HepG2 (cell line): ENCODE measurements at regions not wholly inside any gene's neighbourhood (a gene's known extent, or its start where the extent isn't known, plus 50 kb on each side); places are given as distances from the start of the nearest gene placed in this dataset.

Experiments
- ATAC-seq: fragments of 200-7000 bp; cut with Tn5 transposase; 3 replicates; pipeline ENCODE4 v1.9.1; 2020; ENCODE audit warnings: mild to moderate bottlenecking, moderate library complexity
- BruUV-seq: library from RNA; stranded (reverse); fragments of 400-500 nt; replicated peaks from 2 replicates; lab custom pipeline; 2021; lab: Mats Ljungman, UMichigan
- CTCF ChIA-PET: fragments of 300-600 bp; formaldehyde crosslinking; extraction: SDS; loops from one replicate; lab custom pipeline; 2021; ENCODE audit warnings: low total read pairs, inconsistent platforms, low intra/inter-chr PET ratio; lab: Yijun Ruan, JAX
- POLR2A ChIA-PET: fragments of 350-600 bp; sonication (Branson Sonifier 250); formaldehyde crosslinking; loops from one replicate; lab custom pipeline; 2020; ENCODE audit warnings: antibody characterized with exemption, inconsistent platforms; lab: Yijun Ruan, JAX
- DNase-seq: peaks from one replicate; pipeline ENCODE4 v3.0.0-alpha.2; 2015; ENCODE audit warnings: low spot score
- FAIRE-seq: peaks from 3 replicates; lab custom pipeline; 2011; peaks lifted over from hg19 to GRCh38; lab: Jason Lieb, UNC
- H2AFZ ChIP-seq: one replicate; pipeline ENCODE4 v1.6.1; 2011; ENCODE audit warnings: low read length, inconsistent platforms
- H3K27ac ChIP-seq: fragments of 300-600 bp; 3 replicates; pipeline ENCODE4 v1.8.0; 2011; ENCODE audit warnings: mixed run types, mild to moderate bottlenecking, mixed read lengths, low read length, inconsistent platforms; ENCODE audit not compliant: insufficient read depth; ENCODE audit errors: extremely low read length
- H3K27me3 ChIP-seq, 2 experiments: fragments of 200-600 bp in 1 of 2; 2 replicates in 1 of 2; 3 replicates in 1 of 2; pipeline versions ENCODE4 v1.6.0 to v1.8.0; 2011; ENCODE audit warnings: low read length in 2 of 2, mild to moderate bottlenecking in 2 of 2, moderate library complexity in 2 of 2, inconsistent platforms in 1 of 2; ENCODE audit not compliant: insufficient read depth in 2 of 2, control insufficient read depth in 1 of 2
- H3K36me3 ChIP-seq, 2 experiments: fragments of 200-600 bp in 1 of 2; replicated peaks in 1 of 2; 2 replicates in 1 of 2; 3 replicates in 1 of 2; pipeline versions ENCODE4 v1.5.1 to v1.8.0; 2011; ENCODE audit warnings: low read length in 2 of 2, inconsistent platforms in 1 of 2; ENCODE audit not compliant: insufficient read depth in 2 of 2, control insufficient read depth in 1 of 2
- H3K4me1 ChIP-seq: 2 replicates; pipeline ENCODE4 v1.5.1; 2012; ENCODE audit warnings: low read length, inconsistent platforms; ENCODE audit not compliant: insufficient read depth
- H3K4me2 ChIP-seq: 2 replicates; pipeline ENCODE4 v1.6.0; 2011; ENCODE audit warnings: low read depth, low read length, inconsistent platforms
- H3K4me3 ChIP-seq, 3 experiments: fragments of 200-600 bp in 1 of 3; sonication (generic), shearing (Covaris generic) in 1 of 3; replicated peaks in 1 of 3; 2 replicates each; pipeline ENCODE4 v1.5.1; 2011 to 2016; ENCODE audit warnings: low read length in 3 of 3, inconsistent platforms in 2 of 3, low read depth in 2 of 3, mild to moderate bottlenecking in 2 of 3, control low read depth in 1 of 3, mixed read lengths in 1 of 3; ENCODE audit not compliant: insufficient read depth in 1 of 3
- H3K79me2 ChIP-seq: one replicate; pipeline ENCODE4 v1.6.1; 2011; ENCODE audit warnings: low read length, inconsistent platforms; ENCODE audit not compliant: insufficient read depth
- H3K9ac ChIP-seq: 2 replicates; pipeline ENCODE4 v1.6.0; 2011; ENCODE audit warnings: mild to moderate bottlenecking, low read depth, low read length, inconsistent platforms; ENCODE audit not compliant: insufficient read depth
- H3K9me3 ChIP-seq: 2 replicates; pipeline ENCODE4 v1.5.1; 2012; ENCODE audit warnings: mild to moderate bottlenecking, low read length
- H4K20me1 ChIP-seq: 2 replicates; pipeline ENCODE4 v1.6.0; 2011; ENCODE audit warnings: inconsistent platforms, mild to moderate bottlenecking, low read length, moderate library complexity; ENCODE audit not compliant: insufficient read depth
- FOSL1 ChIP-seq: sonication (generic); formaldehyde crosslinking; IDR thresholded peaks from 2 replicates; pipeline ENCODE4 v1.9.0; 2021; ENCODE audit warnings: missing genetic modification reagents, borderline replicate concordance
- GRHL1 ChIP-seq: sonication (generic); formaldehyde crosslinking; conservative IDR thresholded peaks from 2 replicates; pipeline ENCODE4 v1.8.0; 2022; ENCODE audit warnings: missing genetic modification reagents
- NFE2L1 ChIP-seq: sonication (generic); formaldehyde crosslinking; IDR thresholded peaks from 2 replicates; pipeline ENCODE4 v1.4.0; 2020; ENCODE audit warnings: missing genetic modification reagents, mild to moderate bottlenecking, borderline replicate concordance
- PATZ1 ChIP-seq: sonication (generic); formaldehyde crosslinking; IDR thresholded peaks from 2 replicates; pipeline ENCODE4 v1.4.0; 2020; ENCODE audit warnings: missing genetic modification reagents
- SCMH1 ChIP-seq: sonication (generic); formaldehyde crosslinking; IDR thresholded peaks from 2 replicates; pipeline ENCODE4 v1.9.0; 2021; ENCODE audit warnings: missing genetic modification reagents, mild to moderate bottlenecking, borderline replicate concordance
- SMAD3 ChIP-seq: sonication (generic); formaldehyde crosslinking; IDR thresholded peaks from 2 replicates; pipeline ENCODE4 v1.4.0; 2020; ENCODE audit warnings: missing genetic modification reagents
- TFAP4 ChIP-seq: sonication (generic); IDR thresholded peaks from 2 replicates; pipeline ENCODE4 v1.6.1; 2016; ENCODE audit warnings: low read depth, borderline replicate concordance
- ZBTB46 ChIP-seq: sonication (generic); formaldehyde crosslinking; IDR thresholded peaks from 2 replicates; pipeline ENCODE4 v1.4.0; 2020; ENCODE audit warnings: mild to moderate bottlenecking, missing genetic modification reagents, borderline replicate concordance
- ZNF549 ChIP-seq: sonication (generic); formaldehyde crosslinking; IDR thresholded peaks from 2 replicates; pipeline ENCODE4 v1.5.0; 2020; ENCODE audit warnings: missing genetic modification reagents
- ZNF713 ChIP-seq: sonication (generic); formaldehyde crosslinking; IDR thresholded peaks from 2 replicates; pipeline ENCODE4 v1.4.0; 2020; ENCODE audit warnings: mild to moderate bottlenecking, missing genetic modification reagents
- ZZZ3 ChIP-seq: sonication (generic); formaldehyde crosslinking; IDR thresholded peaks from 2 replicates; pipeline ENCODE4 v1.4.0; 2020; ENCODE audit warnings: missing genetic modification reagents, mild to moderate bottlenecking, borderline replicate concordance
- WGBS: methylation state at CpG from one replicate; pipeline ENCODE4 v1.1.6; 2017; ENCODE audit warnings: low lambda C conversion rate; 5-methylcytosine and 5-hydroxymethylcytosine counted together
- in situ Hi-C: cut with HindIII; loops from 2 replicates; pipeline ENCODE4 v1.10.0; 2017; ENCODE audit warnings: low pct_unique_long_range_greater_than_20kb; ENCODE audit not compliant: extremely low pct_ligation_motif_present
- intact Hi-C: fragments of 100-400 bp; cut with micrococcal nuclease; formaldehyde crosslinking; loops from one replicate; pipeline ENCODE4 v1.10.0; 2022; ENCODE audit not compliant: unreplicated experiment

GRCh38 chr9:20262611-20263010 is 359.7 kb downstream of the MLLT3 start:
- no peak overlapping the region for H3K9ac ChIP-seq
- no peaks in the 10 kb centered on the region for H3K79me2 ChIP-seq
- ChIA-PET POLR2A (no interaction called here), CTCF (no interaction called here)
- H3K36me3 ChIP-seq, result no peaks in the 10 kb centered on the region
- FAIRE-seq, result no peak
- H4K20me1 ChIP-seq, result no peaks in the 10 kb centered on the region
- BruUV-seq, result no TSS peak
- ATAC-seq, result no peak
- intact Hi-C loops, result no loop called here
- H3K4me1 ChIP-seq, result no peaks in the 10 kb centered on the region
- no peak overlapping the region for H3K27ac ChIP-seq
- H3K9me3 ChIP-seq, result no peaks in the 10 kb centered on the region
- in situ Hi-C loops, result no loop called here
- H3K4me2 ChIP-seq, result no peak overlapping the region
- no peak overlapping the region for H3K4me3 ChIP-seq
- TF ChIP-seq NFE2L1 (CRISPR knock-in tag) (no peak), ZNF713 (CRISPR knock-in tag) (no peak), ZZZ3 (CRISPR knock-in tag) (no peak), SCMH1 (no peak)
- H2AFZ ChIP-seq, result no peak overlapping the region
- no peak for DNase-seq
- 10% methylated on average over 4 of the region's 4 CpGs for WGBS
- 0 out of 5 replicates have a peak, but pooled peaks cover 0 to 1% of the 10 kb centered on the region in 2 experiments for H3K27me3 ChIP-seq

GRCh38 chr9:20256284-20256948 is 365.9 kb downstream of the MLLT3 start:
- 0% methylated on average over 1 of the region's 1 CpG for WGBS
- H4K20me1 ChIP-seq, result no peaks in the 10 kb centered on the region
- no peak overlapping the region for H3K4me3 ChIP-seq
- no TSS peak for BruUV-seq
- ChIA-PET POLR2A (no interaction called here), CTCF (no interaction called here)
- intact Hi-C loops (no loop called here), in situ Hi-C loops (no loop called here)
- H3K9me3 ChIP-seq, result no peaks in the 10 kb centered on the region
- no peak for DNase-seq
- H3K4me1 ChIP-seq, result no peaks in the 10 kb centered on the region
- no peak for FAIRE-seq
- H3K27ac ChIP-seq, result no peak overlapping the region
- H3K27me3 ChIP-seq, result no peaks in the 10 kb centered on the region
- no peak for ATAC-seq
- H2AFZ ChIP-seq, result no peak overlapping the region
- H3K9ac ChIP-seq, result no peak overlapping the region
- no peaks in the 10 kb centered on the region for H3K79me2 ChIP-seq
- no peaks in the 10 kb centered on the region for H3K36me3 ChIP-seq
- H3K4me2 ChIP-seq, result no peak overlapping the region
- TF ChIP-seq PATZ1 (CRISPR knock-in tag) (no peak), ZBTB46 (CRISPR knock-in tag) (no peak), GRHL1 (CRISPR knock-in tag) (no peak), FOSL1 (CRISPR knock-in tag) (no peak), SMAD3 (no peak), TFAP4 (no peak), ZNF549 (CRISPR knock-in tag) (no peak)
